Retinal pigment epithelial cell (primary cell): ENCODE measurements at regions not wholly inside any gene's neighbourhood (a gene's known extent, or its start where the extent isn't known, plus 50 kb on each side); places are given as distances from the start of the nearest gene placed in this dataset.
"Not testable (repeated sequence)": the region's sequence is repeated elsewhere in the genome, so short reads cannot be mapped to it uniquely, and the experiment has no call there.

Experiments used
- DNase-seq: peaks from one replicate; pipeline ENCODE4 v3.0.0-alpha.2; 2010; ENCODE audit warnings: low read depth
- H3K4me3 ChIP-seq: 2 replicates; pipeline ENCODE4 v1.5.1; 2011; ENCODE audit warnings: mild to moderate bottlenecking, low read length, control low read depth, moderate library complexity
- TF ChIP-seq, protein P1 (sequence below): conservative IDR thresholded peaks from 2 replicates; pipeline ENCODE4 v1.5.1; 2011; ENCODE audit warnings: low read depth, low read length, control low read depth, inconsistent platforms

DNA sequence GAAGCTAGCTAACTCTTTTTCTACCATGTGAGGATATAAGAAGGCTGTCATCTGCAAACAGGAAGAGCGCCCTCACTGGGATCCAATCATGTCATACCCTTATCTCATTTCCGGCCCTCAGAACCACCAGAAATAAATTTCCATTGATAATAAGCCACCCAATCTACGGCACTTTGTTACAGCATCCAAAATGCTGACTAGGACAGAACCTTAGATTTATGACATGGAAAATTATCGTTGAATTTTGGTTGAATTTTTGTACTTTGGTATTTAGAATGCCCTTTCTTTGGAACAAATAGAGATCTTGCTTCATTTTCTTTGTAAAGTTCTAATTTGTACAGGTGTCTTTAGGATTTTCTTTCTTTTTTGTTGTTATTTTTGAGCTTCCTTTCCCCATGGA, 53.3 kb upstream of the CYLC2 start:
- H3K4me3 ChIP-seq, result no peak overlapping the region
- no peak for DNase-seq
- TF ChIP-seq, protein P1, sequence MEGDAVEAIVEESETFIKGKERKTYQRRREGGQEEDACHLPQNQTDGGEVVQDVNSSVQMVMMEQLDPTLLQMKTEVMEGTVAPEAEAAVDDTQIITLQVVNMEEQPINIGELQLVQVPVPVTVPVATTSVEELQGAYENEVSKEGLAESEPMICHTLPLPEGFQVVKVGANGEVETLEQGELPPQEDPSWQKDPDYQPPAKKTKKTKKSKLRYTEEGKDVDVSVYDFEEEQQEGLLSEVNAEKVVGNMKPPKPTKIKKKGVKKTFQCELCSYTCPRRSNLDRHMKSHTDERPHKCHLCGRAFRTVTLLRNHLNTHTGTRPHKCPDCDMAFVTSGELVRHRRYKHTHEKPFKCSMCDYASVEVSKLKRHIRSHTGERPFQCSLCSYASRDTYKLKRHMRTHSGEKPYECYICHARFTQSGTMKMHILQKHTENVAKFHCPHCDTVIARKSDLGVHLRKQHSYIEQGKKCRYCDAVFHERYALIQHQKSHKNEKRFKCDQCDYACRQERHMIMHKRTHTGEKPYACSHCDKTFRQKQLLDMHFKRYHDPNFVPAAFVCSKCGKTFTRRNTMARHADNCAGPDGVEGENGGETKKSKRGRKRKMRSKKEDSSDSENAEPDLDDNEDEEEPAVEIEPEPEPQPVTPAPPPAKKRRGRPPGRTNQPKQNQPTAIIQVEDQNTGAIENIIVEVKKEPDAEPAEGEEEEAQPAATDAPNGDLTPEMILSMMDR, result no peak

DNA sequence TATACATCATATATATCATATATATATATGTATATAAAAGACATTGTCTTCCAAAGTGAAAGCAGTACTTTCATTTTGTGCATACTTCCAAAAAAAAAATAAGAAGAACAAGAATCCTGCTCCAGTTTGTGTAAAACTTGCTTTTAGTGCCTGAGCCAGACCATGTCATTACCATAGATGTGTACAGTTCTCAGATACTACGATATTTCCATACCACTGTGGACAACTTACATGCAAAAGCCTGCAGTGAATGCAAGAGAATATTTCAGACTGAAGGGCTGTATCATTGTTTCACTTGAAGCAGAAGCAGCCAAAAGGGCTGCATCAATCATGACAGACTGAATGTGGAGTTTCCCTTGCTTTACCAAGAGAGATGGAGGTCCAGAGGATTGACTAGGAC, 72.6 kb upstream of the CYLC2 start:
- DNase-seq, result no peak
- TF ChIP-seq, protein P1, result no peak

DNA sequence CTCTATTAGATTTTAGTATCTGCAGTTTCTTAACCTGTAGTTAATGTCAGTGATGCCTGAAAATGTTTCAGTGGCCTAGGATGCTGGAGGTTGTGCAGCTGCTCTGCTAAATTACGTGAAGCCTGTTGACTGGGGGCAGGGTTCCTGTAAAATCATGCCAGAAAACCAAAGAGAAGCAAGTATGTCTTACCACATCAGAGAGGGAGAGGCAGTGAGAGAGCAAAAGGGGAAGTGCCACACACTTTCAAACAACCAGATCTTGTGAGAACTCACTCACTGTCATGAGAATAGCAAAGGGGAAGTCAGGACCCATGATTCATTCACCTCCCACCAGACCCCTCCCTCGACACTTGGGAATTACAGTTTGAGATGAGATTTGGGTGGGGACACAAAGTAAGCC, 83.9 kb upstream of the CYLC2 start:
- no peak for DNase-seq
- H3K4me3 ChIP-seq, result no peak overlapping the region
- TF ChIP-seq, protein P1, result no peak

More for the DNA sequence above, 72.6 kb upstream of the CYLC2 start:
- H3K4me3 ChIP-seq, result no peak overlapping the region

DNA sequence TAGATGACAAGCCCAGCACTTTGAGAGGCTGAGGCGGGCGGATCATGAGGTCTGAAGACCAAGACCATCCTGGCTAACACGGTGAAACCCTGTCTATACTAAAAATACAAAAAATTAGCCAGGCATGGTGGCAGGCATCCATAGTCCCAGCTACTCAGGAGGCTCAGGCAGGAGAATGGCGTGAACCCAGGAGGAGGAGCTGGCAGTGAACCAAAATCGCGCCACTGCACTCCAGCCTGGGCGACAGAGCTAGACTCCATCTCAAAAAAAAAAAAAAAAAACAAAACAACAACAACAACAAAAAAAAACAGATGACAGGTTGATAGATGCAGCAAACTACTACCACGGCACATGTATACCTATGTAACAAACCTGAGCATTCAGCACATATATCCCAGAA, 89.3 kb upstream of the CYLC2 start:
- not testable (repeated sequence) for DNase-seq, H3K4me3 ChIP-seq

DNA sequence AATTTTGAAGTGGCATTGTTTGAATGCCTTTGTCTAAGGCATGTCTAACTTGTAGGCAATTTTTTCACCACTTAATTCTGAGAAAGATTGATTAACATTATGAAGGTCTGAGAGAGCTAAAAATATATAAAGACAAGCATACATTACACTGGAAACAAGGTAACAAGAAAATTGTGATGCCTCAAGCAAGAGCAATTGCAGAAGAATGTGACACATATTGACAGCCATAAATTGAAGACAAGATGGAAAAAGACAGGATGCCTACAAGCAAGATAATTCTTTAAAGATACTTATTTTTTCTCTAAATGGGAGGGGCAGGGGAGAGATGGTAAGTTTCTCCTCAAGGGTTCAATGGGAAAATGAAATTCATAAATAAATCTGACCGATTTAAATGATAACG, 103.1 kb upstream of the CYLC2 start:
- TF ChIP-seq, protein P1, result no peak
- H3K4me3 ChIP-seq, result no peak overlapping the region
- DNase-seq, result no peak

DNA sequence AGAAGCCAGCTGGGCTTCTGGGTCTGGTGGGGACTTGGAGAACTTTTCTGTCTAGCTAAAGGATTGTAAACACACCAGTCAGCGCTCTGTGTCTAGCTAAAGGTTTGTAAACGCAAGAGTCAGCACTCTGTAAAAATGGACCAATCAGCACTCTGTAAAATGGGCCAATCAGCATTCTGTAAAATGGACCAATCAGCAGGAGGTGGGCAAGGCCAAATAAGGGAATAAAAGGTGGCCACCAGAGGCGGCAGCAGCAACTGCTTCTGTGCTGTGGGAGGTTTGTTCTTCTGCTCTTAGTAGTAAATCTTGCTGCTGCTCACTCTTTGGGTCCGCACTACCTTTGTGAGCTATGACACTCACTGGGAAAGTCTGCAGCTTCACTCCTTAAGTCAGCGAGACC, 106.4 kb upstream of the CYLC2 start:
- DNase-seq, result not testable (repeated sequence)

DNA sequence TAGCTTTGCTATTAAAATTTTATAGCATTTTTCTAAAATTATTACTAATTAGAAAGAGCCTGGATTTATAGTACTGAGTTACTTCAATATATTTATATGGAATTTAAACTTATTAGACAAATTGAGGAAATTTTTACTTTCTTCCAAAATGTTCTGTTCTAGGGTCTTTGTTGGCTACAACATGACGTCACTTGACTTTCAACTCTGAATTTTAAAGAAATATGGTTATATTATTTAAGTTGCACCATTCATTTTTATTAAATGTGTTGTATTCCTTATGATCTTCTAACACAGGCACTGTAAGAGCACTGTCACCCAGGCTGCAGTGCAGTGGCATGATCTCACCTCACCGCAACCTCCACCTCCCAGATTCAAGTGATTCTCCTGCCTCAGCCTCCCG, 119.4 kb upstream of the CYLC2 start:
- no peak for DNase-seq
- no peak overlapping the region for H3K4me3 ChIP-seq
- TF ChIP-seq, protein P1, result no peak

More for the DNA sequence above, 106.4 kb upstream of the CYLC2 start:
- not testable (repeated sequence) for H3K4me3 ChIP-seq

DNA sequence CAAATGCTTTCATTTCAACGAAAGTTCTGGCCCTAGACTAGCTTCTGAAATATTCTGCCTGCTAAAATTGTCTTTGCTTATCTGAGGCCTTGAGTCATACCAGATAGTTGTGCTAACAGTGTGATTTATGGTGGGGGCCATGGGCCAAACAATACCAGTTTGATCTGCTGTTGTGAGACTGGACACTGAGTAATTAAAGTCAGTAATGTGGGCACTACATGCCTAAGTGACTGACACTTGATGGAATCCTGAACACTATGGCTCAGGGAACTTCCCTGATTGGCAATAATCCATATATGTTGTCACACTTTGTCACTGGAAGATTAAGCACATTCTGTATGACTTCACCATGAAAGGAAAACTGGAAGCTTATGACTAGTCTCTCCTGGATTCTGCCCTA, 127.6 kb upstream of the CYLC2 start:
- TF ChIP-seq, protein P1, result no peak
- H3K4me3 ChIP-seq, result no peak overlapping the region
- no peak for DNase-seq
